ENCODE measurements at regions not wholly inside any gene's neighbourhood (a gene's known extent, or its start where the extent isn't known, plus 50 kb on each side); places are given as distances from the start of the nearest gene placed in this dataset.

GRCh38 chr7:52512656-52513055 is 522.8 kb upstream of the POM121L12 start:
- Histone ChIP-seq H3K36me3 (no peaks in the 10 kb centered on the region), H3K27me3 (replicated peaks; ENCODE audit: insufficient read depth) (no peaks in the 10 kb centered on the region), H3K9me3 (no peaks in the 10 kb centered on the region), H3K27ac (no peak overlapping the region), H3K4me3 (no peak overlapping the region), H3K4me1 (replicated peaks) (no peaks in the 10 kb centered on the region)
- 77% methylated on average over 2 of the region's 2 CpGs for WGBS
- intact Hi-C loops (cut with DNase I): no loop called here
- DNase-seq (ENCODE audit: low spot score): no peak
- no peak for TF ChIP-seq POLR2A (IDR thresholded peaks at IDR 0.05)

- no peaks in the 10 kb centered on the region for H3K27me3 ChIP-seq (replicated peaks; ENCODE audit: insufficient read depth)
- H3K4me3 ChIP-seq: no peak overlapping the region
- TF ChIP-seq POLR2A (IDR thresholded peaks at IDR 0.05): no peak
- no peak for TF ChIP-seq POLR2AphosphoS5 (IDR thresholded peaks at IDR 0.05)
- TF ChIP-seq CTCF (IDR thresholded peaks at IDR 0.05): no peak
- WGBS: 68% methylated on average over 7 of the region's 7 CpGs
- H3K4me1 ChIP-seq (replicated peaks): no peaks in the 10 kb centered on the region
- no peaks in the 10 kb centered on the region for H3K9me3 ChIP-seq
- no peak overlapping the region for H3K27ac ChIP-seq
- intact Hi-C loops (cut with DNase I): no loop called here
- no peak for DNase-seq (ENCODE audit: low spot score)
- H3K36me3 ChIP-seq: no peaks in the 10 kb centered on the region
Observed at GRCh38 chr7:52507546-52508255, 527.7 kb upstream of the POM121L12 start.

- H3K9me3 ChIP-seq: no peaks in the 10 kb centered on the region
- no peak overlapping the region for H3K4me3 ChIP-seq
- no peak for DNase-seq (ENCODE audit: low spot score)
- no peaks in the 10 kb centered on the region for H3K27me3 ChIP-seq (replicated peaks; ENCODE audit: insufficient read depth)
- TF ChIP-seq POLR2A (IDR thresholded peaks at IDR 0.05) (no peak), CTCF (IDR thresholded peaks at IDR 0.05) (no peak), POLR2AphosphoS5 (IDR thresholded peaks at IDR 0.05) (no peak)
- H3K4me1 ChIP-seq (replicated peaks): no peaks in the 10 kb centered on the region
- intact Hi-C loops (cut with DNase I): no loop called here
- 17% methylated on average over 2 of the region's 2 CpGs for WGBS
- no peaks in the 10 kb centered on the region for H3K36me3 ChIP-seq
- no peak overlapping the region for H3K27ac ChIP-seq
Observed at GRCh38 chr7:52506325-52506724, 529.1 kb upstream of the POM121L12 start.

- 77% methylated on average over 2 of the region's 2 CpGs for WGBS
- TF ChIP-seq POLR2A (IDR thresholded peaks at IDR 0.05) (no peak), CTCF (IDR thresholded peaks at IDR 0.05) (no peak), POLR2AphosphoS5 (IDR thresholded peaks at IDR 0.05) (no peak)
- Histone ChIP-seq H3K9me3 (no peaks in the 10 kb centered on the region), H3K36me3 (no peaks in the 10 kb centered on the region), H3K27me3 (replicated peaks; ENCODE audit: insufficient read depth) (no peaks in the 10 kb centered on the region), H3K4me3 (no peak overlapping the region), H3K4me1 (replicated peaks) (no peaks in the 10 kb centered on the region), H3K27ac (no peak overlapping the region)
- intact Hi-C loops (cut with DNase I): no loop called here
- no peak for DNase-seq (ENCODE audit: low spot score)
Observed at GRCh38 chr7:52504561-52504960, 530.9 kb upstream of the POM121L12 start.

GRCh38 chr7:52502281-52502680 is 533.2 kb upstream of the POM121L12 start:
- Histone ChIP-seq H3K4me1 (replicated peaks) (no peaks in the 10 kb centered on the region), H3K36me3 (no peaks in the 10 kb centered on the region), H3K9me3 (no peaks in the 10 kb centered on the region), H3K27me3 (replicated peaks; ENCODE audit: insufficient read depth) (no peaks in the 10 kb centered on the region), H3K4me3 (no peak overlapping the region), H3K27ac (no peak overlapping the region)
- 78% methylated on average over 4 of the region's 4 CpGs for WGBS
- intact Hi-C loops (cut with DNase I): no loop called here
- no peak for DNase-seq (ENCODE audit: low spot score)
- TF ChIP-seq POLR2A (IDR thresholded peaks at IDR 0.05) (no peak), POLR2AphosphoS5 (IDR thresholded peaks at IDR 0.05) (no peak), CTCF (IDR thresholded peaks at IDR 0.05) (no peak)
